IPS-18a (cell line): ENCODE measurements at regions not wholly inside any gene's neighbourhood (a gene's known extent, or its start where the extent isn't known, plus 50 kb on each side); places are given as distances from the start of the nearest gene placed in this dataset.
"Not testable (repeated sequence)": the region's sequence is repeated elsewhere in the genome, so short reads cannot be mapped to it uniquely, and the experiment has no call there.

Experiments used
- H3K27ac ChIP-seq: one replicate; pipeline ENCODE4 v1.5.1; 2013; ENCODE audit warnings: low read length
- H3K27me3 ChIP-seq: one replicate; pipeline ENCODE4 v1.6.1; 2013; ENCODE audit warnings: mild to moderate bottlenecking, low read length; ENCODE audit not compliant: control insufficient read depth, insufficient read depth
- H3K36me3 ChIP-seq: one replicate; pipeline ENCODE4 v1.6.1; 2013; ENCODE audit warnings: low read depth, low read length; ENCODE audit not compliant: control insufficient read depth
- H3K4me1 ChIP-seq: one replicate; pipeline ENCODE4 v1.6.1; 2013; ENCODE audit warnings: low read depth, low read length; ENCODE audit not compliant: control insufficient read depth
- H3K4me3 ChIP-seq: one replicate; pipeline ENCODE4 v1.5.1; 2013; ENCODE audit warnings: low read length
- H3K9ac ChIP-seq: one replicate; pipeline ENCODE4 v1.6.1; 2013; ENCODE audit warnings: mild to moderate bottlenecking, low read length, moderate library complexity
- H3K9me3 ChIP-seq: one replicate; pipeline ENCODE4 v1.6.1; 2013; ENCODE audit warnings: low read depth, low read length; ENCODE audit not compliant: control insufficient read depth

- Histone ChIP-seq H3K9ac (no peak overlapping the region), H3K4me3 (no peak overlapping the region), H3K36me3 (no peaks in the 10 kb centered on the region), H3K9me3 (no peaks in the 10 kb centered on the region), H3K27ac (no peak overlapping the region), H3K27me3 (no peaks in the 10 kb centered on the region), H3K4me1 (no peaks in the 10 kb centered on the region)
These were observed 658.7 kb upstream of the CHRM3 start for GRCh38 chr1:238727670-238728069.

DNA sequence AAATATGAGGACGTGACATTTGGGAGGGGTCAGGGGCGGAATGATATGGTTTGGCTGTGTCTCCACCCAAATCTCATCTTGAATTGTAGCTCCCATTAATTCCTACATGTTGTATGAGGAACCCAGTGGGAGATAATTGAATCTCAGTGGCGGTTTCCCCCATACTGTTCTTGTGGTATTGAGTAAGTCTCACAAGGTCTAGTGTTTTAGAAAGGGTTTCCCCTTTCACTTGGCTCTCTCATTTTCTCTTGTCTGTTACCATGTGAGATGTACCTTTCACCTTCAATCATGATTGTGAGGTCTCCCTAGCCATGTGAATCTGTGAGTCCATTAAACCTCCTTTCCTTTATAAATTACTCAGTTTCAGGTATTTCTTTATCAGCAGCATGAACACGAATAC is 663.6 kb upstream of the CHRM3 start:
- Histone ChIP-seq H3K9ac (no peak overlapping the region), H3K4me3 (no peak overlapping the region), H3K9me3 (no peaks in the 10 kb centered on the region), H3K27ac (no peak overlapping the region), H3K36me3 (no peaks in the 10 kb centered on the region), H3K4me1 (no peaks in the 10 kb centered on the region), H3K27me3 (no peaks in the 10 kb centered on the region)

GRCh38 chr1:238710697-238711096 is 675.7 kb upstream of the CHRM3 start:
- Histone ChIP-seq H3K27me3 (no peaks in the 10 kb centered on the region), H3K9ac (no peak overlapping the region), H3K27ac (no peak overlapping the region), H3K4me1 (no peaks in the 10 kb centered on the region), H3K36me3 (no peaks in the 10 kb centered on the region), H3K9me3 (no peaks in the 10 kb centered on the region), H3K4me3 (no peak overlapping the region)

- H3K9me3 ChIP-seq, result no peaks in the 10 kb centered on the region
- H3K4me3 ChIP-seq, result no peak overlapping the region
- H3K9ac ChIP-seq, result no peak overlapping the region
- no peaks in the 10 kb centered on the region for H3K36me3 ChIP-seq
- no peaks in the 10 kb centered on the region for H3K4me1 ChIP-seq
- H3K27ac ChIP-seq, result no peak overlapping the region
- no peaks in the 10 kb centered on the region for H3K27me3 ChIP-seq
These were observed 685.3 kb upstream of the CHRM3 start for GRCh38 chr1:238701024-238701423.

DNA sequence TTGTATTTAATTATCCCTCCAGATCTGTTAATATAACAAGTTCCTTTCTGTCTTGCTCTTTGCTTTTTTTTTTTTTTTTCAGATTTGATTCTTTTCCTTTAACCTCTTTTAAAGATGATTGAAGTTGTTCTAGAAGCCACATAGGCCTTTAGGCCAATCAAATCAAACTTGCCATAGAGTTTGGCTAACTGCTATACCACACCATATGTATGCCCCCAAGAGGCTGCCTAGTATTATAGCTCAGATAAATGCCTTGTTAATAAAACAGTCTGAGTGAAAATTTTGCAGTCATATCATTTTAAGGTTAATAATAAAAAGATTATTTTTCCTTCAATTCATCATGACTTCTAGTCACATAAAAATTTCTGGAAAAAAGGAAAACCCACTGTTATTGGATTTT is 696.0 kb upstream of the CHRM3 start:
- no peaks in the 10 kb centered on the region for H3K9me3 ChIP-seq
- no peaks in the 10 kb centered on the region for H3K4me1 ChIP-seq
- H3K27ac ChIP-seq, result no peak overlapping the region
- no peak overlapping the region for H3K9ac ChIP-seq
- no peak overlapping the region for H3K4me3 ChIP-seq
- no peaks in the 10 kb centered on the region for H3K36me3 ChIP-seq
- no peaks in the 10 kb centered on the region for H3K27me3 ChIP-seq

GRCh38 chr1:238684576-238684975 is 701.8 kb upstream of the CHRM3 start:
- H3K9me3 ChIP-seq, H3K4me3 ChIP-seq, H3K27me3 ChIP-seq, H3K9ac ChIP-seq, H3K27ac ChIP-seq, H3K36me3 ChIP-seq, H3K4me1 ChIP-seq: not testable (repeated sequence)

DNA sequence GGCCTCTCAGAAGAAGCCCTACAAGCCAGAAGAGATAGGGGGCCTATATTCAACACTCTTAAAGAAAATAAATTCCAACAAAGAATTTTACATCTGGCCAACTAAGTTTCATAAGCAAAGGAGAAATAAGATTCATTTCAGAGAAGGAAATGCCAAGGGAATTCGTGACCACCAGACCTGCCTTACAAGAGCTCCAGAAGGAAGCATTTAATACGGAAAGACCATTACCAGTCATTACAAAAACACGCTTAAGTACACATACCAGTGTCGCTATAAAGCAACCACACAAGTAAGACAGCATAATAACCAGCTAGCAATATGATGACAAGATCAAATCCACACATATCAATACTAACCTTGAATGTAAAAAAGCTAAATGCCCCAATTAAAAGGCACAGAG is 704.9 kb upstream of the CHRM3 start:
- no peak overlapping the region for H3K4me3 ChIP-seq
- H3K27ac ChIP-seq, result no peak overlapping the region
- H3K36me3 ChIP-seq, result no peaks in the 10 kb centered on the region
- no peaks in the 10 kb centered on the region for H3K4me1 ChIP-seq
- no peaks in the 10 kb centered on the region for H3K9me3 ChIP-seq
- H3K27me3 ChIP-seq, result no peaks in the 10 kb centered on the region
- H3K9ac ChIP-seq, result no peak overlapping the region

- Histone ChIP-seq H3K4me3 (no peak overlapping the region), H3K9me3 (no peaks in the 10 kb centered on the region), H3K36me3 (no peaks in the 10 kb centered on the region), H3K27me3 (no peaks in the 10 kb centered on the region), H3K27ac (no peak overlapping the region), H3K9ac (no peak overlapping the region), H3K4me1 (no peaks in the 10 kb centered on the region)
These were observed 705.3 kb upstream of the CHRM3 start for GRCh38 chr1:238681021-238681420.

- Histone ChIP-seq H3K9me3 (no peaks in the 10 kb centered on the region), H3K36me3 (no peaks in the 10 kb centered on the region), H3K27me3 (no peaks in the 10 kb centered on the region), H3K4me1 (no peaks in the 10 kb centered on the region), H3K27ac (no peak overlapping the region), H3K4me3 (no peak overlapping the region), H3K9ac (no peak overlapping the region)
These were observed 708.8 kb upstream of the CHRM3 start for GRCh38 chr1:238677567-238677966.

DNA sequence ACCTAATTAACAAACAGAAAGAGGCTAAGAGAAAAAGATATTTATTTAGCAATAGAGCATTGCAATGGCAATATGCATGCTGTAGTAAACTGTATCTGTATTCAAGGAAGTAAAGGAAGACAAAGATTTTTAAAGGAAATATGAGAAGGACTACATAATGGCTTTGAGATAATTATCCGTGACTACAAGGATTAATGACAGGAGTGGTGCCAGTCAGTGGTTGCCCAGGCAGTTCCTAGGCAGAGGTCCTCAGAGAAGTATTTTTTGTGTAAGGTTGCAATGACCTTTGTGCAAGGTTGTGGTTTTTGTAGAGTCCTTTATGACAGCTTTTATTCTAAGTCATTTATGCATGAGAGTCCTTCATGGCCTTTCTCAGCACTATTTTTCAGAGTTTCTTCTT is 711.1 kb upstream of the CHRM3 start:
- Histone ChIP-seq H3K9me3 (no peaks in the 10 kb centered on the region), H3K27ac (no peak overlapping the region), H3K9ac (no peak overlapping the region), H3K4me1 (no peaks in the 10 kb centered on the region), H3K36me3 (no peaks in the 10 kb centered on the region), H3K27me3 (no peaks in the 10 kb centered on the region), H3K4me3 (no peak overlapping the region)

- Histone ChIP-seq H3K4me3 (no peak overlapping the region), H3K9me3 (no peaks in the 10 kb centered on the region), H3K4me1 (no peaks in the 10 kb centered on the region), H3K9ac (no peak overlapping the region), H3K27me3 (no peaks in the 10 kb centered on the region), H3K36me3 (no peaks in the 10 kb centered on the region), H3K27ac (no peak overlapping the region)
These were observed 712.1 kb upstream of the CHRM3 start for GRCh38 chr1:238674316-238674715.

DNA sequence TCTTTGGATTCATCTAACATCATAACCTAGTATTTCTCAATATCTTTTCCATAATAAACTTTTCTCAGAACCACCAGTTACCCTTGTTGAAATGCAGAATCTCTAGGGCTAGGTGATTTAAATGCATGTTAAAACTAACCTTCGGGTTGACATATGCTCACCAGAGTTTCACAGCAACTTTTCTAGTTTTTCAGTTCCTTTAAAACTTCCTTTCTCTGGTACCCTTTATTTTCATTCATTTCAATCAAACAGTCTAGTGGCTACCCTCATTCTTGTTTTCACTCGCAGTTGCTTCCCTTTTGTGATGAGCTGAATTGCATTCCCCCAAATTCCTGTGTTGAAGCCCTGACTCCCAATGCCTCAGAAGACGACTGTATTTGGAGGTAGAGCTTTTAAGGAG is 712.8 kb upstream of the CHRM3 start:
- no peak overlapping the region for H3K27ac ChIP-seq
- no peaks in the 10 kb centered on the region for H3K27me3 ChIP-seq
- no peaks in the 10 kb centered on the region for H3K9me3 ChIP-seq
- H3K4me1 ChIP-seq, result no peaks in the 10 kb centered on the region
- H3K4me3 ChIP-seq, result no peak overlapping the region
- no peaks in the 10 kb centered on the region for H3K36me3 ChIP-seq
- no peak overlapping the region for H3K9ac ChIP-seq

- no peak overlapping the region for H3K27ac ChIP-seq
- no peaks in the 10 kb centered on the region for H3K4me1 ChIP-seq
- H3K36me3 ChIP-seq, result no peaks in the 10 kb centered on the region
- H3K4me3 ChIP-seq, result no peak overlapping the region
- H3K27me3 ChIP-seq, result no peaks in the 10 kb centered on the region
- H3K9ac ChIP-seq, result no peak overlapping the region
- H3K9me3 ChIP-seq, result no peaks in the 10 kb centered on the region
These were observed 713.6 kb upstream of the CHRM3 start for GRCh38 chr1:238672806-238673205.
